Skin of body (tissue), 1 donor: ENCODE measurements at regions not wholly inside any gene's neighbourhood (a gene's known extent, or its start where the extent isn't known, plus 50 kb on each side); places are given as distances from the start of the nearest gene placed in this dataset.
"Not testable (repeated sequence)": the region's sequence is repeated elsewhere in the genome, so short reads cannot be mapped to it uniquely, and the experiment has no call there.

Experiments used
- DNase-seq: peaks from one replicate; lab custom pipeline; 2025; lab: John Stamatoyannopoulos, UW

- no peak for DNase-seq
Measured at GRCh38 chr20:41726727-41727126, 108.5 kb upstream of the CHD6 start.

DNA sequence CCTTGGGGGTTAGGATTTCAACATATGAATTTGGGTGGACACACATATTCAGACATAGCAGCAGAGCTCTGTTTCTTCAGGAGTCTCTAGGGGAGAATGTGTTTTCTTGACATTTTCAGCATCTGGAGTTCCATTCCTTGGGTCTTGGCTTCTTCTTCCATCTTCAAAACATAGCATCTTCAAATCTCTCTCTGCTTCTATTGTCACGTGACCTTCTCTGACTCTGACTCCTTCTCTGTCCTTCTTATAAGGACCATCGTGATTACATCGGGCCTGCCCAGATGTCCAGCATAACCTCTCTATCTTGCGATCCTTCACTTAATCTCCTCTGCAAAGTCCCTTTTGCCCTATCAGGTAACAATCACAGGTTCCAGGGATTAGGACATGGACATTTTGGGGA, 101.0 kb upstream of the CHD6 start:
- no peak for DNase-seq

- no peak for DNase-seq
Measured at GRCh38 chr20:41717483-41717882, 99.3 kb upstream of the CHD6 start.

DNA sequence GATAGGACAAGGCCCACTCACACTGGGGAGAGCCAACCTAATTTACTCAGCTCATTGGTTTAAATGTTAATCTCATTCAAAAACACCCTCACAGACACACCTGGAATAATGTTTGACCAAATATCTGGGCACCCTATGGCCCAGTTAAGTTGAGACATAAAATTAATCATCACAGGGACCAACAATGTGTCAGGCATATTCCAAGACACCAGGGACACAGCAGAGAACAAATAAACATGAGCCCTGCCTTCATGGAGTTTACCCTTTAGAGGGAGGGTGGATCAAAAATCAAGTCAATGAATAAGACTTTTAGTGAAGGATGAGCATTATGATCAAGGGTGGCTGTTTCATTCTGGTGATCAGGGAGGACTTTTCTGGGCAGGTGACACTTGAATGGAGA, 98.7 kb upstream of the CHD6 start:
- DNase-seq, result no peak

DNA sequence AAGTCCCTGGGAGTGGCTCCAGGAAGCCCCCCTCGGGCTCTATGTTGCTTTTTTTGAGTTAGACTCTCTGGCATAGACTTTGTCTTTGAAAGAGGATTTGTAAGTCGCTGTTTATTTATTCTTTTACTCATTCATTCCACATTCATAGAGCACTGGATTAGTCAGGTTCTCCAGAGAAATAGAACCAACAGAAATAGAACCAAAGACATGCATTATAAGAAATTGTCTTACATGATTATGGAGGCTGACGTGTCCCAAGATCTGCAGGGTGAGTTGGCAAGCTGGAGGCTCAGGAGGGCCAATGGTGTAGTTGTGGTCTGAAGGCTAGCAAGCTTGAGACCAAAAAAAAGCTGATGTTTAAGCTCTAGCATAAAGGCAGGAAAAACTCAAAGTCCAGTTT, 98.3 kb upstream of the CHD6 start:
- DNase-seq, result no peak

- no peak for DNase-seq
Measured at GRCh38 chr20:41715526-41715925, 97.3 kb upstream of the CHD6 start.

- no peak for DNase-seq
Measured at GRCh38 chr20:41714030-41714429, 95.9 kb upstream of the CHD6 start.

- DNase-seq, result no peak
Measured at GRCh38 chr20:41704896-41705295, 86.7 kb upstream of the CHD6 start.

DNA sequence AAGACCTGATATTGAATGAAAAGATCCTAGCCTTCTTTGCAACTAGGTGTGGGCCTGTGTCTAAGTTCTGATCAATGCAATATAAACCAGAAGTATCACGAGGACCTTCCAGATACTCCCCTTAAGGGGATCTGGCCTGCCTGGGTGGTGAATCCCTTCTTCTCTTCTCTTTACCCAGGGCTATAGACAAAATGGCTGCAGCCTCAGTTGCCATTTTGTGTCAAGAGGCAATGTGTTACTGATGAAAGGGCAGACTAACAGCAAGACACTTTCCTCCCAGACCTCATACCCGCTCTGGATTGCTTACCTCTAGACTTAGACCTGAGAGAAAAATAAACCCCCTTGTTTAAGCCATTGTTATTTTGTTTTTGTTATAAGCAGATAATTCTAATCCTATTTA, 84.5 kb upstream of the CHD6 start:
- no peak for DNase-seq

GRCh38 chr20:41701588-41702348, 83.6 kb upstream of the CHD6 start:
- DNase-seq, result no peak

GRCh38 chr20:41699673-41700072, 81.5 kb upstream of the CHD6 start:
- not testable (repeated sequence) for DNase-seq

DNA sequence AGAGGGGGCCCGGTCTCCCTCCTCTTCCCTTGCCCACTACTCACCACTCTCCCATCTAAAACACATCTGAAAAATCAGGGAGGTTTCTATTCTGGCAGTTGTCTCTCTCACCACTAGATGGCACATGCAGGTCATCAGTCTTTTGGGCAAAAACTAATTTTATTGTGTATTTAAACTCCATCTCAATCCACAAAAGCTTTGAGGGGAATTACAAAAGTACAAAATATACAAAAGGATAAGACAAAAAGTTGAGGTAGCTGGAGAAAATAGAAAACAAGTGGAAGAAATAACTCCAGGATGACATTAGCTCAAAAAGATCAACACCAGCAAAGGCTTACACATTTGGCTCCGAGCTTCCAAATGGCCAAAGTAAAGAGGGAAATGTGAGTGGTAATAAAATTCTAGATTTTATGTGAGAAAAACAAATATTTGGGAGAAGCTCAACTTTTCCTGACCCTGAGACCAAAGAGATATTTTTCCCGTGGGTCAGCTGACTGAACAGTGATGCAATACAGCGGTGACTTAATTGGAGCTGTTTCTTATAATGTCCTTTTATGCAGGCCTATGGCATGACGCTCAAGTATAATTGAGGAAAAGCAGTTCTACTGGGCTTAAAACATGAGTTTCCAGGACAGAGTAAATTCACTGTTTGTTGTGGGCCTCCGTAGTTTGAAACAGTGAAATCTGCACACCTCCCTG, 79.8 kb upstream of the CHD6 start:
- no peak for DNase-seq

- no peak for DNase-seq
Measured at GRCh38 chr20:41696428-41696827, 78.3 kb upstream of the CHD6 start.

DNA sequence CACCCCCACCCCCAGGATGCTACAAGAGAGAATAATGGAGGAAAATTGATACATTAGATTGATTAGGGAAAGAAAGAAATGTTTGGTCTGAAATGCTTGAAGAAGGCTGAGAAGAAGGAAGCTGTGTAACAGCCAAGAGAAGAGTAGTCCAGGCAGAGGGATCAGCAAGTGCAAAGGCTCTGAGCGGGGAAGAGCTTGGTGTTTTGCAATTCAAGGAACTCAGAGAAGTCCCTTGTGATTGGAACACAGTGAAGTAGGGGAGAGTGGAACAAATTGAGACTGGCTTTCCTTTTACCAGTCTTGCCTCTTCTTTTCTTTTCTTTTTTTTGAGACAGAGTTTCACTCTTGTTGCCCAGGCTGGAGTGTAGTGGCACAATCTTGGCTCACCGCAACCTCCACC, 76.6 kb upstream of the CHD6 start:
- no peak for DNase-seq

DNA sequence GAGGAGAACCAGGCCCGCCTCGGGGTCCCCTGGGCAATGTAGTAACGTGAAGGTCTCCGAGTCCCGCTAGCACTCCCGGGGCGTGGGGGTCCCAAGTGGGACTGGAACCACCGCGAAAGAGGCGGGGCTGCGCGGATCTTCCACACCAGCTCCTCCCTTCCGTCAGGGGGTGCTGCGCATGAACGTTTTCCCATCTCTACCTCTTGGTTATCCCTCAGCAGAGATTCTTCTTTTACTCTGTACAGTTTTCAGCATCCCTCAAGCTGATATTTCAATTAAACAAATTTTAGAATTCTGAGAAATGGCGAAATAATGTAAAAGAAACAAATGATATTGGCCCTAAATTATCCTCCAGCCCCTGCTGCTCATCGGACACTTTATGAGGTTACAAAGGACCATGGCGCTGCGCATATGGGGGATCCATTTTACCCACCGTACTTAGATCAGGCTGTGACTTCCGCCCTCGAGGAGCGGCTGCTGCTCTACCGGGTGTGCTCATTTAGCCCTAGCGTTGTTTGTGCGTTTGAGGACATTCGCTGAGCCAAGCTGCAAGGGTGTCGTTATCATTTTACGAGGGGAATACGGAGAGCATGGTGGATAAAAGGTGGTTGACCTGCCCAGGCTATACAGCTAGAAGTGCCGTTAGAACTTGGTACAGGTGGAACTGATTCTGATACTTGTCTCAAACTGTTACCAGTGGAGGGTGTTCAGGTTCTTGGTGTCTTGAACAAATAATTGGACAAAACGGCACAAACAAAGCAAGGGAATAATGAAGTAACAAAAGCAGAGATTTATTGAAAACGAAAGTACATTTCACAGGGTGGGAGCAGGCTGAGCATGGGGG, 75.2 kb upstream of the CHD6 start:
- peak; percentile 91 for DNase-seq

GRCh38 chr20:41692479-41693135, 74.4 kb upstream of the CHD6 start:
- peak; percentile 88 for DNase-seq

DNA sequence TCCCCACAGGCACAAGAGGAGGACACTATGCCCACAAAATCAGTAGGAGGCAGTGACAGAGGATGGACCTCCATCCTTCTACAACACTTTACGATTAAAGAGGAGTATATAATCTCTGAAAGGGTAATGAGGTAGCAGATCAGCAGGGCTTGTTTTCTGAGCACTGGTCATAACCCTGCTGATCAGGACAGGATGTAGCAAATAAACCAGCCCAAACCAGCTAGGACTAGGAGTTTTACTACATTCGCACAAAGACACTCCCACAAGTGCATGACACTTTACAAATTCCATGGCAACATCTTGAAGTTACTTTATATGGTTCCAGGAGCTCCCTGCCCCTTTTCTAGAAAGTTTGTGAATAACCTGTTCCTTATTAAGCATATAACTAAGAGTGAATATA, 73.3 kb upstream of the CHD6 start:
- no peak for DNase-seq

GRCh38 chr20:41690702-41691101, 72.5 kb upstream of the CHD6 start:
- DNase-seq, result no peak

- no peak for DNase-seq
Measured at GRCh38 chr20:41686961-41687360, 68.8 kb upstream of the CHD6 start.

- not testable (repeated sequence) for DNase-seq
Measured at GRCh38 chr20:41685145-41685544, 67.0 kb upstream of the CHD6 start.

GRCh38 chr20:41678799-41679198, 60.6 kb upstream of the CHD6 start:
- DNase-seq, result no peak

DNA sequence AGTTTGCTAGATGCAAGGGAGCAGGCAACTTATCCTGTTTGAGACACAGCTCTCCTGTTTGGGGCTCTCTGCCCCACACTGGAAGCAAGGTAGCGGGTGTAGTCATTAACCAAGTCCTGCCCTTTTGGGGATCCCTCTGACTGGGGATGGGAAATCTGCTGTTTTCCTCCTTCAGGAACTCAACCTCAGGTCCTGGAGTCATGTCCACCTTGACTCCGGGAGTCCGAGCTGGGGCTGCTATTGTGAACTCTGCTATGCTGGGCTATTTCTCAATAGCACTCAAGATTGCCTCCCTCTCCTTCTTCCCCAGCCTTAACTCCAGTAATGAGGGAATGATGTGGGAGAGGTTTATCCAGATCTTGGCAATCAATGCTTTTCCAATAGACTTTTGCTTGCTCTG, 54.1 kb upstream of the CHD6 start:
- no peak for DNase-seq
